ENCODE measurements at regions not wholly inside any gene's neighbourhood (a gene's known extent, or its start where the extent isn't known, plus 50 kb on each side); places are given as distances from the start of the nearest gene placed in this dataset.
A peak's percentile ranks its signal among the peaks of the same experiment; 100 is the strongest.

DNA sequence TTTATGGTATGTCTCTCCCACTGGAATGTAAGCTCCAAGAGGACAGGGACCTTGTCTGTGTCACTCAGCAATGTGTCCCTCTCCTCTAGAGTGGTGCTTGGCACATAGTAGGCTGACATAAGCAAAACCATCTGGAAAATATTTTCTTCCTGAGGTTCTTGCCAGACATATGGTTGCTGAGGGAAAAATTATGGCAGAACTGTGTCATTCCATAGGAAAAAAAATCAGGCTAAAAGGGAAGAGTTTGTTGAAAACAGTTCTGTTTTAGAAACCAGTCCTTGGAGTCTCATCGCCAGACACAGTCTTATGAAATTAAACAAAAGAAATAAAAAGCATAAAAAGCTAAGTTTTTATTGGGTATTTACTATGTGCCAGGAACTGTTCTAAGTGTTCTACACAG lies 60.9 kb downstream of the RTL9 start:
- Histone ChIP-seq H3K4me3 (ENCODE audit: low read length) (no peak overlapping the region), H3K27me3 (replicated peaks; ENCODE audit: control insufficient read depth, insufficient read depth, low read length) (peaks cover 24% of the 10 kb centered on the region)

DNA sequence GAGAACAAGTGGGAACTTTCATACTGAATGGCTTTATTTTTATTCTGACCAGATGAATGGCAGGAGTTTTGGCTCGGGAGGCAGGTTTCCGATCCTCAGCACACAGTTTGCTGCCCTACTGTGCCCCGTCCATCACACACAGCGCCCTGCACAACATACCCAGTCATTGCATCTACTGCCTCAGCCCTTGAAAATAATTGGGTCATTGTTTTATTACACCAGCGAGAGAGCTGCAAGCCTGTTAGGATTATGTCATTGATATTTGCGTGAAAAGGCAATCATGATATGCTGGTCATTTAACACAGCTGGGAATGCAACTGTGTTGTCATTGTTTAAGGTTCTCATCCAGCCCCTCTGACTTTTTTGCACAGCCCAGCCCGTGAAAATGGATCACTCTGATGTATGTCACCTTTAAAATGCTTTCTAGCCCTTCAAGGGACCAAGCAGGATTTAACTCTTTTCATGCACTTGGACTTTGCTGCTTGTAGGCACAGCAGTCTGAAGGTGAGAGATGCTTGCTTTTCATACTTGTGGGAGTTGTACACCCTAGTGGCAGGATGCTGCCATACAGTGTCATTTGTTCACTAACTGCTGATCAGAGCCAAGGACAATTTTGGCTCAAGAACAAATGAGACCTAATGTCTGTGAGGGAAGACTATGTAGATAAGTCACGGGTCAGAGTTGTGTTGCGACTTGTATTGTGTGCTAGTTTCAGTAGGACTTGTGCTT lies 62.3 kb downstream of the RTL9 start:
- Histone ChIP-seq H3K36me3 (ENCODE audit: control insufficient read depth, insufficient read depth, low read length, severe bottlenecking) (no peaks in the 10 kb centered on the region), H3K4me3 (ENCODE audit: low read length) (no peak overlapping the region), H3K27me3 (replicated peaks; ENCODE audit: control insufficient read depth, insufficient read depth, low read length) (peaks cover 25% of the 10 kb centered on the region), H3K9ac (ENCODE audit: low read length) (no peak overlapping the region), H3K4me1 (ENCODE audit: control insufficient read depth, insufficient read depth, low read length) (peaks cover 10% of the 10 kb centered on the region), H3K9me3 (ENCODE audit: control insufficient read depth, low read length) (no peaks in the 10 kb centered on the region)
- DNase-seq (ENCODE audit: low read depth), result no peak

More for the DNA sequence above, 60.9 kb downstream of the RTL9 start:
- Histone ChIP-seq H3K9me3 (ENCODE audit: control insufficient read depth, low read length) (no peaks in the 10 kb centered on the region), H3K36me3 (ENCODE audit: control insufficient read depth, insufficient read depth, low read length, severe bottlenecking) (no peaks in the 10 kb centered on the region), H3K4me1 (ENCODE audit: control insufficient read depth, insufficient read depth, low read length) (peaks cover 24% of the 10 kb centered on the region), H3K9ac (ENCODE audit: low read length) (no peak overlapping the region)
- no peak for DNase-seq (ENCODE audit: low read depth)

DNA sequence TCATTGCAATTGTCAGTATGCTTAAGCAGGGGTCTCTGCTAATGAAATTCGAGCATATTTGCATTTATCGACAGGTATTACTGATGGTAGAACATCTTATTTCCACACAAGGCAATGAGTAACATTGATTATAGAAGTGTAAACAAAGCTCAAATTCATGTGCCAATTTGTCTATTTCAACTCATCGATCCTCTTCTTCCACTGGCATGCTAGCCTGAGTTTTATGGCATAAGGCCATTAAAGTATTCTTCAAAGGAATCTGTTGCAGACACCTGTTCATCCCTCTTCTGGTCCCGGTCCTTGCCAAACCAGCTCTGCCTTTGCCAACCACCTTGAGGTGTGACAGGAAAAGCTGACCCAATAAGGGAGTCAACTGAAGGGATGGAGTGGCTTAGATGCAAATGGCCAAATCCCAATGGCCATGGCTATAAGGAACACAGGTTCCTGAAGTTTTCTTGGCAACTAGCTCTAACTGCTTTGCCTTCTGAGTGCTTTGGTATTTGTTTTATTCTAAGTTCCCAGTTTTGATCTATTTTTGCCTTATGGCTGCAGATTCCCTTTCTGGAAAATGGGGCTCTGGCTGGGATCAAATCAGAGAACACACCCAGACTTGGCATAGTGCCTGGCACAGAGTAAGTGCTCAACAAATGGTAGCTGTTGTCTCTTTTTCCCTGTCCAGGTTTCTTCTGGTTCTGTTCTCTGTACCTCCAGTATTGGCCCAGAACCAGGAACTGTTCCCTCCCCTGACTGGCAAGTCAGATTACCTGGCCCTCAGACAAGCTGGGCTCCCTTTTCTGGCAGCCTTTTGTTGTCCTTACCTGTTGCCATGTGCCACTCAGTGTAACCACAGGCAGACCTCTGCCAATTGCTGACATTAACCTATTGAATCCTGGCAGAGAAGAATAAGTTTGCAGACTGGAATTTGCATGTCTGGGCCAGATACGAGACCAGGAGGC lies 63.1 kb downstream of the RTL9 start:
- Histone ChIP-seq H3K4me1 (ENCODE audit: control insufficient read depth, insufficient read depth, low read length) (peaks cover 8% of the 10 kb centered on the region), H3K9me3 (ENCODE audit: control insufficient read depth, low read length) (no peaks in the 10 kb centered on the region), H3K4me3 (ENCODE audit: low read length) (no peak overlapping the region), H3K27me3 (replicated peaks; ENCODE audit: control insufficient read depth, insufficient read depth, low read length) (peaks cover 25% of the 10 kb centered on the region), H3K9ac (ENCODE audit: low read length) (no peak overlapping the region), H3K36me3 (ENCODE audit: control insufficient read depth, insufficient read depth, low read length, severe bottlenecking) (no peaks in the 10 kb centered on the region)
- DNase-seq (ENCODE audit: low read depth), result no peak

DNA sequence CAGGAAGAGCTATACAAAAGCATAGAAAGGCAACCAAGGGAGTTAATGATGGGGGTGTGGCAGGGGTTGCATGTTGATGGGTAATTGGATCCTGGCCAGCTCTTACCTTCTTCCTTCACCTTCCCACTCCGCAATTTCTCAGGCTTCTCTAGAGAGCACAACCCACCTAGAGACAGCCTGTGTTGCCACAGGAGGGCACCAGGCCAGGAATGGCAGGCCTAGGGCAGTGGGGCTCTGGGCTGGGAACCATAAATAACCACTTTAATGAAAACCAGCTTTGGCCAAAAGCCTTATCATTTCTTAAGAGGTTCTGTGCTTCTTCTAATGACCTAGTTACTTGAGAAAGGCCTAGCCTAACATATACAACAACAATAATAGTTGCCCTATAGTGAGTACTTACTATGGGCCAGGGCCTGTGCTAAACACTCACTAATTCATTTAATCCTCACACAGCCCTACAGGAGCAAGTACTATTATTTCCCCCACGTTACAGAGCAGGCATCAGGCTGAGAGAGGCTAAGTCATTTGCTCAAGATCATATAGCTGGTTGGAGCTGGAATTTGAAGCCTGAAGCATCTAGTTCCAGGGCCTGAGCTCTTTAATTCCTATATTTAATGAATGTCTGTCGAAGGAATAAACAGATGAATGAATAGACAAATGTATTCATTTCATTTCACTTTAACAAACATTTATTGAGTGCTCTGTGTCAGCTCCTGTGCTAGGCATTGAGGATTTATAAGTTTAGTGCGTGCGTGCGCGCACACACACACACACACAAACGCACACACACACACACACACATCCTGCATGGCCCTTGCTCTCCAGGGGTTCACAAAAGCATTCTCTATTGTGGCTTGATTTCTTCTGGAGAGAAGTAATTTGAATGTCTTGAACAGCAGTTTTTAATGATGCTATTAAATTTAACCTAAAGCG lies 66.8 kb downstream of the RTL9 start:
- Histone ChIP-seq H3K9ac (ENCODE audit: low read length) (no peak overlapping the region), H3K4me3 (ENCODE audit: low read length) (no peak overlapping the region), H3K27me3 (replicated peaks; ENCODE audit: control insufficient read depth, insufficient read depth, low read length) (peaks cover 50% of the 10 kb centered on the region), H3K9me3 (ENCODE audit: control insufficient read depth, low read length) (no peaks in the 10 kb centered on the region), H3K4me1 (ENCODE audit: control insufficient read depth, insufficient read depth, low read length) (no peaks in the 10 kb centered on the region), H3K36me3 (ENCODE audit: control insufficient read depth, insufficient read depth, low read length, severe bottlenecking) (no peaks in the 10 kb centered on the region)
- DNase-seq (ENCODE audit: low read depth), result peak; percentile 56

DNA sequence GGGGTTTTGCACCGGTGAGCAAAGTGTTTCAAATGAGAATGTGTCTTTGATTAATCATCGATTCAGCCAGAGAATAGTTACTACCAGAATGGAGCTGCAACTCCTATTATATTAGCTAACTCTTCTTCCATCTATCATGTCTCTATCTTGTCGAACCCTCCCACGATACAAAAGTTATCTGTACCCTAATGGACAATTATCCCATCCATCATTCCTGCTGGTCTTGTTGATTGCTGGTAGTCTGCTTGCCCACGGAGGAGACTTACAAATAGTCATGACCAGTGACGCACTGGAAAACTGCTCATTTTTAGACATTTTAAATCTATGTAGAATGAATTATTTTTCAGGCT lies 67.5 kb downstream of the RTL9 start:
- no peak overlapping the region for H3K4me3 ChIP-seq (ENCODE audit: low read length)
- no peaks in the 10 kb centered on the region for H3K9me3 ChIP-seq (ENCODE audit: control insufficient read depth, low read length)
- DNase-seq (ENCODE audit: low read depth), result no peak
- no peaks in the 10 kb centered on the region for H3K4me1 ChIP-seq (ENCODE audit: control insufficient read depth, insufficient read depth, low read length)
- no peaks in the 10 kb centered on the region for H3K36me3 ChIP-seq (ENCODE audit: control insufficient read depth, insufficient read depth, low read length, severe bottlenecking)
- no peak overlapping the region for H3K9ac ChIP-seq (ENCODE audit: low read length)
- peaks cover 49% of the 10 kb centered on the region for H3K27me3 ChIP-seq (replicated peaks; ENCODE audit: control insufficient read depth, insufficient read depth, low read length)

DNA sequence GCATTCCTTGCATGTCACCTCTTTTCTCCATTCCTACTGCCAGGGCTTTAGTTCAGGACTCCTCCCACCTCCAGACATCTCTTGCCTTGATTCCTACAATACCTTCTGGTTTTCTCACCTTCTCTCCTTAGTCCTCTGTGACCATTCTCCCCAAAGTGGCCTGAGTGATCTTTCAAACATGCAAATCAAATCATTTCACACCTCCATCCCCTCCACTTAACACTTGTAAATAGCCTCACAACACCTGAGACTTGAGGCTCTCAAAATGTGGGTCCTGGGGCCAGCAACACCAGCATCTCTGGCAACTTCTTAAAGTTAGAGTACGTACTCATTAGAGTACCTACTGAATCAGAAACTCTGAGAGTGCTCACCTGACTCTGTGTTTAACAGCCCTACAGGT lies 68.4 kb downstream of the RTL9 start:
- Histone ChIP-seq H3K27me3 (replicated peaks; ENCODE audit: control insufficient read depth, insufficient read depth, low read length) (peaks cover 49% of the 10 kb centered on the region), H3K4me3 (ENCODE audit: low read length) (no peak overlapping the region), H3K9ac (ENCODE audit: low read length) (no peak overlapping the region), H3K4me1 (ENCODE audit: control insufficient read depth, insufficient read depth, low read length) (peaks cover 5% of the 10 kb centered on the region), H3K36me3 (ENCODE audit: control insufficient read depth, insufficient read depth, low read length, severe bottlenecking) (no peaks in the 10 kb centered on the region), H3K9me3 (ENCODE audit: control insufficient read depth, low read length) (no peaks in the 10 kb centered on the region)
- DNase-seq (ENCODE audit: low read depth), result no peak

DNA sequence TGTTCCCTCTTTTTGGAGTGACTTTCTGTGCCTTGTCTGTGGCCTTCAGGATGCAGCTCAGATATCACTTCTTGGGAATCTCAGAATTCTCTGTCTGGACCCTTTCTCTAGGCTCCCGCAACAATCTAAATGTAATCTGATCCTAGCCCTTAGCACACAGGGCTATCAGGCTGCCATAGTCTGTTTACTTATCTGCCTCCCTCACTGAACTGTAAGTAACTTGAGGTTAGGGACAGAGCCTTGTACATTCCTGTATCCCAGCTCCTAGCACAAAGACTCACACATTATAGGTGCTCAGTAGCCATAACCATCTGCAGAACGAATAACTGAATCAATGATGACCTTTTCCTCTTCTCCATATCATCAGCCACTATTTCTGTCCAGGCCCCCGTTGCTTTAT lies 69.5 kb downstream of the RTL9 start:
- Histone ChIP-seq H3K4me3 (ENCODE audit: low read length) (no peak overlapping the region), H3K27me3 (replicated peaks; ENCODE audit: control insufficient read depth, insufficient read depth, low read length) (peaks cover 49% of the 10 kb centered on the region), H3K4me1 (ENCODE audit: control insufficient read depth, insufficient read depth, low read length) (peaks cover 5% of the 10 kb centered on the region), H3K9me3 (ENCODE audit: control insufficient read depth, low read length) (no peaks in the 10 kb centered on the region), H3K9ac (ENCODE audit: low read length) (no peak overlapping the region), H3K36me3 (ENCODE audit: control insufficient read depth, insufficient read depth, low read length, severe bottlenecking) (no peaks in the 10 kb centered on the region)
- no peak for DNase-seq (ENCODE audit: low read depth)

DNA sequence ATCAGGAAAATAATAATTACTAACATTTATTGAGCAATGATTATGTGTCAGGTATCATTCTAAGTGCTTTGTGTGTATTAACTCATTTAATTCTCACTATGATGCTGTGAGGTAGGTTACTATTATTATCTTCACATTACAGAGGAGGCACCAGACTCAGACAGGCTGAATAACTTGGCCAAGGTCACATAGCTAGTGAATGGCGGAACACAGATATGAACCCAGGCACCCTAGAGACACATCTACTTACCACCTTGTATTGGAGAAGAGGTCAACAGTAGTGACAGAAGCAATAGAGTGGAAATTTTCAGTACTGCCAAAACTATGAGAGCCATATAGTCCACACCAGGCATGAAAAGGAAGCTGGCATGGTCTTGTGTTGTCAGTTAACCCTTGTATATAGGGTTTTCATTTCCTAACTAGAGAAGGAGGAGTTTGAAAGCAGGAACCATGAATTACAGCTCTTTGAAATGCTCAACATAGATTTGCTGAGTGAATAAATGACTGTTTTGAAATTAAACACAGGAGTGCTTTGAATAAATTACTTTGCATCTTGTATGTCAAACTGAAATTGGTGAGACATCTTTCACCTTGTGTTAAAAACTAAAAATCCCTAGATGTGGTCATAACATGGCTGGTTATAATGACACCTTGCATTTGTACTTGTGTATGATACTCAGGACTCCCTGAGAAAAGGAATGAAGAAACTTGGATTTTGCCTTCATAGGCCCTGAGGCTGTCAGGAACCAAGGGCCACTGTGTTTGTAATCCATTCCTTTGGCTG lies 71.8 kb downstream of the RTL9 start:
- no peak for DNase-seq (ENCODE audit: low read depth)
- Histone ChIP-seq H3K36me3 (ENCODE audit: control insufficient read depth, insufficient read depth, low read length, severe bottlenecking) (no peaks in the 10 kb centered on the region), H3K9ac (ENCODE audit: low read length) (no peak overlapping the region), H3K27me3 (replicated peaks; ENCODE audit: control insufficient read depth, insufficient read depth, low read length) (peaks cover 44% of the 10 kb centered on the region), H3K4me1 (ENCODE audit: control insufficient read depth, insufficient read depth, low read length) (peaks cover 5% of the 10 kb centered on the region), H3K9me3 (ENCODE audit: control insufficient read depth, low read length) (no peaks in the 10 kb centered on the region), H3K4me3 (ENCODE audit: low read length) (no peak overlapping the region)

DNA sequence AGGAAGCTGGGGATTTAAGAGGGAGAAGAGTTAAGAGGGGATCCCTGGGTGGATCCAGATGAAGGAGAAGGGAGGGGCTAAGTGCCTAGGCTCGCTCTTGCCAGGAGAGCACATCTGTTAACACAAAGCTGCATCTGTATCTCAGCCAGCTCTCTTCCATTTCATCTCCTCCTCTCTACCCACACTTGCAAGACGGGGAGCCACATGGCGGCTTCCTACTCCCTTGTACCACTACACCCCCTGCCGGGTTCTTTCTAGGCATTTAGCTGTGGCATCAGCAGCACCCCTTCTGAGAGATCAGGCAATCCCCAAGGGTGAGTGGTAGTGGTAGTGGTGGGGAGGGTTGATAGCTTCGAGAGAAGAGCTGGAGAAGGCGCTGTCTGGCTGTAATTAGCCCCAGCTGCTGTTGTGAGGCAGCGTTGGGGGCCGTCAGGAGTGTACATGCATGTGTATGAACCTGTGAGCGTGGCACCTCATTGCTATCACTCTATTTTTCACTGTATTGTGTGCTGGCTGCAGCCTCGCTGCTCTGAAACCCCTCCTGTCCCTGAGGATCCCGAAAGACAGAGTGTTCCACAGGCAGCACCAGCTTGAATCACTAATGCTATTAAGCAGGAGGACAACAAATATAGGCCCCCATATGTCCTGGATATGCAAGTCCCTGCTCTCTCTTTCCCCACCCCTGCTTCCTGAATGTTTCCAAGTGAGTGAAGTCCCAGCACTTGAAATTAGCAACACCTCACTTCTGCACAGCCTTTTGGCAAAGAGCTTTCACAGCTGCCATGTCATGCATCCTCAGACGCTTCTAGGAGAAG lies 73.7 kb downstream of the RTL9 start:
- no peak overlapping the region for H3K9ac ChIP-seq (ENCODE audit: low read length)
- H3K9me3 ChIP-seq (ENCODE audit: control insufficient read depth, low read length), result no peaks in the 10 kb centered on the region
- peaks cover 45% of the 10 kb centered on the region for H3K27me3 ChIP-seq (replicated peaks; ENCODE audit: control insufficient read depth, insufficient read depth, low read length)
- peaks cover 5% of the 10 kb centered on the region for H3K4me1 ChIP-seq (ENCODE audit: control insufficient read depth, insufficient read depth, low read length)
- H3K36me3 ChIP-seq (ENCODE audit: control insufficient read depth, insufficient read depth, low read length, severe bottlenecking), result no peaks in the 10 kb centered on the region
- no peak for DNase-seq (ENCODE audit: low read depth)
- H3K4me3 ChIP-seq (ENCODE audit: low read length), result no peak overlapping the region

DNA sequence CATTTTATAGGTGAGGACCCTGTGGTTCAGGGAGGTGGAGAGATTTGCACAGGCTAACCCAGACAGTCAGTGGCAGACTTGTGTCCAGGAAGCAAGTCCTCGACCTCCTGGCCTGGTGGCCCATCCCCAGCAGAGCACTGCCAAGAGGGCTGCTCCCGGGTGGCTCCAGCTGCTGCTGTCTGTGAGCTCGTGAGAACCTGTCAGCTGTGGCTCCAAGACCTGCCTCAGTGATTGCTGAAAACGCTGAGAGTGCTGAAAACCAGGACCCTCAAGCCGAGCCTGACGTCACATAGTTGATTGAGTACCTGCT lies 74.2 kb downstream of the RTL9 start:
- DNase-seq (ENCODE audit: low read depth), result no peak
- H3K36me3 ChIP-seq (ENCODE audit: control insufficient read depth, insufficient read depth, low read length, severe bottlenecking), result no peaks in the 10 kb centered on the region
- H3K4me1 ChIP-seq (ENCODE audit: control insufficient read depth, insufficient read depth, low read length), result peaks cover 5% of the 10 kb centered on the region
- peaks cover 39% of the 10 kb centered on the region for H3K27me3 ChIP-seq (replicated peaks; ENCODE audit: control insufficient read depth, insufficient read depth, low read length)
- H3K4me3 ChIP-seq (ENCODE audit: low read length), result no peak overlapping the region
- no peaks in the 10 kb centered on the region for H3K9me3 ChIP-seq (ENCODE audit: control insufficient read depth, low read length)
- H3K9ac ChIP-seq (ENCODE audit: low read length), result no peak overlapping the region
